HEK293T (cell line): ENCODE measurements at regions not wholly inside any gene's neighbourhood (a gene's known extent, or its start where the extent isn't known, plus 50 kb on each side); places are given as distances from the start of the nearest gene placed in this dataset.
"Not testable (repeated sequence)": the region's sequence is repeated elsewhere in the genome, so short reads cannot be mapped to it uniquely, and the experiment has no call there.

ENCODE experiments used
- CTCF ChIA-PET: fragments of 350-600 bp; formaldehyde crosslinking; extraction: SDS; loops from one replicate; lab custom pipeline; 2021; ENCODE audit warnings: antibody characterized with exemption, inconsistent platforms; lab: Yijun Ruan, JAX
- POLR2A ChIA-PET: fragments of 350-600 bp; formaldehyde crosslinking; extraction: SDS; loops from one replicate; lab custom pipeline; 2020; ENCODE audit warnings: antibody characterized with exemption, inconsistent platforms; lab: Yijun Ruan, JAX
- DNase-seq: peaks from one replicate; pipeline ENCODE4 v3.0.0; 2012; ENCODE audit warnings: mixed read lengths; ENCODE audit errors: extremely low spot score
- ARNT ChIP-seq: fragments of 450-650 bp; IDR thresholded peaks from 2 replicates; pipeline ENCODE4 v1.6.1; 2017; ENCODE audit warnings: mild to moderate bottlenecking
- BHLHE40 ChIP-seq: fragments of 450-650 bp; IDR thresholded peaks from 2 replicates; pipeline ENCODE4 v1.6.1; 2016; ENCODE audit warnings: mild to moderate bottlenecking, moderate library complexity, borderline replicate concordance
- CTBP1 ChIP-seq: fragments of 450-650 bp; IDR thresholded peaks from 2 replicates; pipeline ENCODE4 v1.6.1; 2016; ENCODE audit warnings: borderline replicate concordance
- ELF4 ChIP-seq: fragments of 450-650 bp; IDR thresholded peaks from 2 replicates; pipeline ENCODE4 v1.6.1; 2017; ENCODE audit warnings: antibody characterized with exemption
- FOXA1 ChIP-seq: fragments of 450-650 bp; IDR thresholded peaks from 2 replicates; pipeline ENCODE4 v1.6.1; 2016; ENCODE audit warnings: mild to moderate bottlenecking
- FOXK2 ChIP-seq: fragments of 450-650 bp; IDR thresholded peaks from 2 replicates; pipeline ENCODE4 v1.6.1; 2016; ENCODE audit warnings: mild to moderate bottlenecking
- FOXM1 ChIP-seq: fragments of 450-650 bp; IDR thresholded peaks from 2 replicates; pipeline ENCODE4 v1.6.1; 2017; ENCODE audit warnings: mild to moderate bottlenecking, borderline replicate concordance
- HDGF ChIP-seq: fragments of 450-650 bp; IDR thresholded peaks from 2 replicates; pipeline ENCODE4 v1.6.1; 2017; ENCODE audit warnings: antibody characterized with exemption, borderline replicate concordance
- L3MBTL2 ChIP-seq: fragments of 450-650 bp; conservative IDR thresholded peaks from 2 replicates; pipeline ENCODE4 v1.6.1; 2016; ENCODE audit warnings: mild to moderate bottlenecking
- LEF1 ChIP-seq: fragments of 450-650 bp; IDR thresholded peaks from 2 replicates; pipeline ENCODE4 v1.6.1; 2017; ENCODE audit warnings: mild to moderate bottlenecking, borderline replicate concordance
- NFRKB ChIP-seq: fragments of 450-650 bp; IDR thresholded peaks from 2 replicates; pipeline ENCODE4 v1.6.1; 2016; ENCODE audit warnings: mild to moderate bottlenecking, moderate library complexity
- SP1 ChIP-seq: fragments of 450-650 bp; IDR thresholded peaks from 2 replicates; pipeline ENCODE4 v1.6.1; 2017
- SUZ12 ChIP-seq: fragments of 450-650 bp; IDR thresholded peaks from 2 replicates; pipeline ENCODE4 v1.6.1; 2016; ENCODE audit warnings: mild to moderate bottlenecking
- TARDBP ChIP-seq: fragments of 450-650 bp; IDR thresholded peaks from 2 replicates; pipeline ENCODE4 v1.6.1; 2016
- ZNF384 ChIP-seq: fragments of 450-650 bp; IDR thresholded peaks from 2 replicates; pipeline ENCODE4 v1.6.1; 2016
- TF ChIP-seq, protein P1 (sequence below): fragments of 450-650 bp; IDR thresholded peaks from 2 replicates; pipeline ENCODE4 v1.6.1; 2016

DNA sequence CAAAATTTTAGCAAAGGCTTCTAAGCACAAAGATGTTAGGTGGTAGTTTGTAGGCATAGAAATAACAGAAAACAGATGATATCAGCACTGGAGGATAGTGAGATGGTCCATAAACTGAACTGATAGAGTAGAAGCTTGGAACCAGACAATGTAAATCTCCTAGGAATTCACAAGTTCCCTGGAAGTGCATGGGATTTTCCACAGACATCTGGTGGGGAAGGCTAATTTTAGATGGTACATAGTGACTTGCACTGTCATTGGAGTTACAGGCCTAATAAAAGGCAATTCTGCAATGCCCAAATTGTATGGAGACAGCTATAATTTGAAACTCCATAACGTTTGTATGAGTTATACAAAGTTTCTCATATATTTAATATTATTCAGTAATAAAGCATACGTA, 653.0 kb upstream of the MEF2C start:
- POLR2A ChIA-PET: interaction anchor here (0.9 kb wide), 1 partner anchor 802 kb away, joined by 3 read pairs; no protein-coding TSS in a partner anchor
- CTCF ChIA-PET: no interaction called here
- TF ChIP-seq TARDBP: no peak
- TF ChIP-seq ZNF384: no peak
- TF ChIP-seq SP1: no peak
- TF ChIP-seq ELF4: no peak
- no peak for TF ChIP-seq FOXK2
- TF ChIP-seq FOXM1: no peak
- TF ChIP-seq CTBP1: no peak
- no peak for TF ChIP-seq NFRKB
- no peak for DNase-seq

DNA sequence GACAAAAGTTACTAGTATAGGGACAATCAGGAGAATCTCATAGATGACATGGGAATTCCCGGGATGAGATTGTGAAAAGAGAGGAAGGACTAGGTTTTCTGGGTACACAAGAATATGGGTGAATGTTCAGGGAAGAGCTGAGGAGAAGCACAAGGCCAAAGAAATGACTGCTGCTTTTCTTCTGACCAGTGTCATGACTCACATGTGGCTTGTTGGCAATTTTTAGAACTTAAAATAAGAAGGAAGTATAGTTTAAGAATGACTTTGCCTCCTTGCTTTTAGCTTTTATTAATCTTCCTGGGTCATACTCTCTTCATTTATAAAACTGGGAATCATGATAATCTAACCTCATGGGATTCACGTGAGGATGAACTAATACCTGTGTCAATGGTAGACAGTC, 652.4 kb upstream of the MEF2C start:
- CTCF ChIA-PET: no interaction called here
- DNase-seq: no peak
- POLR2A ChIA-PET: interaction anchor here (0.9 kb wide), 1 partner anchor 802 kb away, joined by 3 read pairs; no protein-coding TSS in a partner anchor
- TF ChIP-seq ELF4 (no peak), NFRKB (no peak), HDGF (no peak)

GRCh38 chr5:89534331-89534730, 651.3 kb upstream of the MEF2C start:
- ChIA-PET POLR2A (no interaction called here), CTCF (no interaction called here)
- DNase-seq: no peak
- TF ChIP-seq TARDBP: no peak
- TF ChIP-seq FOXM1: no peak
- TF ChIP-seq L3MBTL2: no peak
- no peak for TF ChIP-seq ELF4
- no peak for TF ChIP-seq HDGF
- no peak for TF ChIP-seq FOXA1
- no peak for TF ChIP-seq LEF1
- TF ChIP-seq SP1: no peak
- TF ChIP-seq ZNF384: no peak
- TF ChIP-seq CTBP1: no peak
- TF ChIP-seq ARNT: no peak
- TF ChIP-seq BHLHE40: no peak
- no peak for TF ChIP-seq SUZ12
- no peak for TF ChIP-seq FOXK2
- TF ChIP-seq NFRKB: no peak

DNA sequence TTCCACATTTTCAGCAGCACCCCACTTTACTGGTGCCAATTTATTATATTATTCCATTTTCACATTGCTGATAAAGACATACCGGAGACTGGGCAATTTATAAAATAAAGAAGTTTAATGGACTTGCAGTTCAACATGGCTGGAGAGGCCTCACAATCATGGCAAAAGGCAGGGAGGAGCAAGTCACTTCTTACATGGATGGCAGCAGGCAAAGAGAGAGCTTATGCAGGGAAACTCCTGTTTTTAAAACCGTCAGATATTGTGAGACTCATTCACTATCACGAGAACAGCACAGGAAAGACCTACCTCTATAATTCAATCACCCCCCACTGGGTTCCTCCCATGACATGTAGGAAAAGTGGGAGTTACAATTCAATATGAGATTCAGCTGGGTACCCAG, 641.8 kb upstream of the MEF2C start:
- POLR2A ChIA-PET: no interaction called here
- CTCF ChIA-PET: no interaction called here
- TF ChIP-seq FOXA1 (no peak), SUZ12 (no peak)

DNA sequence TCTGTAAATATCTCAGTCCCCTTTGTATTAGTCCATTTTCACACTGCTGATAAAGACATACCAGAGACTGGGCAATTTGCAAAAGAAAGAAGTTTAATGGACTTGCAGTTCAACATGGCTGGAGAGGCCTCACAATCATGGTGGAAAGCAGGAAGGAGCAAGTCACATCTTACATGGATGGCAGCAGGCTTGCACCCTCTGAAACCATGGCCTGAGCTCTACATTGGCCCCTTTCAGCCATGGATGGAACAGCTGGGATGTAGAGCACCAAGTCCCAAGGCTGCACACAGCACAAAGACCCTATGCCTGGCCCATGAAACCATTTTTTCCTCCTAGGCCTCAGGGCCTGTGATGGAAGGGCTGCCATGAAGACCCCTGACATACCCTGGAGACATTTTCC, 640.9 kb upstream of the MEF2C start:
- CTCF ChIA-PET, DNase-seq, POLR2A ChIA-PET: not testable (repeated sequence)

More for the DNA sequence above, 641.8 kb upstream of the MEF2C start:
- DNase-seq: no peak

DNA sequence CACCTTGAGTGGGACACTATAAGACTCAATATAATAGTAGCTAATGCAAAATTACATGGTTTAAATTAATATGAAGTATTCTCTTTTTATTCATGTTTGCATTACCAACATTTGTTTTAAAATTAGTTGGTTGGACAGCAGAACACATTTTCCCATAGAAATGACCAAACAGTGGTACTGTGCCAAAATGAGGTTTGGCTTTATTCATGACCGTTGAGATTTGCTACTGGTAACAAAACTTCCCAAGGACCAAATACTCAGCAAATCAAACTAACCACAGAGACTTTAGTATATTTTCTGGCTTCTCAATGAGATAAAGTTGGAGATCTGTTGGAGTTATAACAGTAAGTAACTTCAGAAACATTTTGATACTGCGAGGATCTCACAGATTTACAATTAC, 637.8 kb upstream of the MEF2C start:
- POLR2A ChIA-PET: no interaction called here
- TF ChIP-seq NFRKB (no peak), HDGF (no peak), SP1 (no peak), ELF4 (no peak), FOXK2 (no peak), TARDBP (no peak), BHLHE40 (no peak), FOXM1 (no peak), ARNT (no peak), SUZ12 (no peak), LEF1 (no peak), ZNF384 (no peak), L3MBTL2 (no peak), CTBP1 (no peak), FOXA1 (no peak)
- TF ChIP-seq, protein P1, sequence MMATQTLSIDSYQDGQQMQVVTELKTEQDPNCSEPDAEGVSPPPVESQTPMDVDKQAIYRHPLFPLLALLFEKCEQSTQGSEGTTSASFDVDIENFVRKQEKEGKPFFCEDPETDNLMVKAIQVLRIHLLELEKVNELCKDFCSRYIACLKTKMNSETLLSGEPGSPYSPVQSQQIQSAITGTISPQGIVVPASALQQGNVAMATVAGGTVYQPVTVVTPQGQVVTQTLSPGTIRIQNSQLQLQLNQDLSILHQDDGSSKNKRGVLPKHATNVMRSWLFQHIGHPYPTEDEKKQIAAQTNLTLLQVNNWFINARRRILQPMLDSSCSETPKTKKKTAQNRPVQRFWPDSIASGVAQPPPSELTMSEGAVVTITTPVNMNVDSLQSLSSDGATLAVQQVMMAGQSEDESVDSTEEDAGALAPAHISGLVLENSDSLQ: no peak
- CTCF ChIA-PET: no interaction called here
- no peak for DNase-seq

- TF ChIP-seq SUZ12 (no peak), L3MBTL2 (no peak), FOXK2 (no peak)
- POLR2A ChIA-PET: no interaction called here
- CTCF ChIA-PET: no interaction called here
- DNase-seq: no peak
Measured at GRCh38 chr5:89513299-89514044, 630.5 kb upstream of the MEF2C start.

DNA sequence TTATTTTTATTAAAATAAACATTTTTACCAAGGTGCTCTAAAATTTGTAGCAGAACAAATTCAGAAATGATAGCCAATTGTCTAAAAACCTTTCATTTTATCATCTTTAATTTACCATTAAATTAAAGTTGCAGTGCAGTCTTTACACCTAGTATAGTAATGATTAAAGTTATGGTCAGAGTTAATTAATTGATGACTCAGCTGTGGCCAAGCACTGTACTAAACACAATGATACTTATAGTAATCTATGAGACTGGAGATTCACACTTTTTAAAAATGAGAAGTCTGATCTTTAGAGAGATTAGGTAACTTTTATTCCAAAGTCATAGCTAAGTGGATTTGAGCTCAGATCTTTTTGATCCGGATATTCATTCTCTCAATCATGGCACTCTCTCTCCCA, 621.1 kb upstream of the MEF2C start:
- ChIA-PET CTCF (no interaction called here), POLR2A (no interaction called here)
- DNase-seq: no peak
- no peak for TF ChIP-seq ARNT
- TF ChIP-seq SUZ12: no peak
- no peak for TF ChIP-seq L3MBTL2
- no peak for TF ChIP-seq CTBP1
